Keratinocyte (primary cell): ENCODE measurements at regions not wholly inside any gene's neighbourhood (a gene's known extent, or its start where the extent isn't known, plus 50 kb on each side); places are given as distances from the start of the nearest gene placed in this dataset.

Experiments used
- EZH2 ChIP-seq: IDR thresholded peaks from one replicate; pipeline ENCODE4 v1.6.1; 2012; ENCODE audit warnings: inconsistent platforms, mild to moderate bottlenecking, low read length, moderate library complexity
- TF ChIP-seq, protein P1 (sequence below), 3 experiments: IDR thresholded peaks in 1 of 3; conservative IDR thresholded peaks in 1 of 3; optimal IDR thresholded peaks in 1 of 3; 2 replicates in 2 of 3; 3 replicates in 1 of 3; pipeline versions ENCODE3 to v1.5.1; 2011; ENCODE audit warnings: low read length in 3 of 3, mild to moderate bottlenecking in 3 of 3, moderate library complexity in 2 of 3, control low read depth in 1 of 3, inconsistent platforms in 1 of 3; ENCODE audit not compliant: insufficient read depth in 2 of 3; ENCODE audit errors: extremely low read depth in 1 of 3

DNA sequence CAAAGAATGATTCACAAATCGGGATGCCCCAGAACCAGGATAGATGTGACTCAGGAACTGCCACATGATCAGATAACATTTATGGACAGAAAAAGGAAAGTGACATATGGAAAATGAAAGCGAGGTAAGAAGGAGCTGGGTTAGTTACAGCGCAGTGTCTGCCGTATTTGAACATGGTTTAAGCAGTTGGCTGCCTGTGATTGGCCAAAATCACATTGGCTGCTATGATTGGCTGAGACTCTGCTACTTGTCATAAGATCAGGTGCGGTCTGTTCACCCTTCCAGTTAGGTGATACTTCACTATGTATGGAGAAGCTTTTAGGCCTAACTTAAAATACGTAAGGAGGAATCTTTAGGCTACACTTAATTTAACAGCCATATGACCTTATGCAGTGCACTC is 322.7 kb upstream of the HAND2 start:
- TF ChIP-seq, protein P1, sequence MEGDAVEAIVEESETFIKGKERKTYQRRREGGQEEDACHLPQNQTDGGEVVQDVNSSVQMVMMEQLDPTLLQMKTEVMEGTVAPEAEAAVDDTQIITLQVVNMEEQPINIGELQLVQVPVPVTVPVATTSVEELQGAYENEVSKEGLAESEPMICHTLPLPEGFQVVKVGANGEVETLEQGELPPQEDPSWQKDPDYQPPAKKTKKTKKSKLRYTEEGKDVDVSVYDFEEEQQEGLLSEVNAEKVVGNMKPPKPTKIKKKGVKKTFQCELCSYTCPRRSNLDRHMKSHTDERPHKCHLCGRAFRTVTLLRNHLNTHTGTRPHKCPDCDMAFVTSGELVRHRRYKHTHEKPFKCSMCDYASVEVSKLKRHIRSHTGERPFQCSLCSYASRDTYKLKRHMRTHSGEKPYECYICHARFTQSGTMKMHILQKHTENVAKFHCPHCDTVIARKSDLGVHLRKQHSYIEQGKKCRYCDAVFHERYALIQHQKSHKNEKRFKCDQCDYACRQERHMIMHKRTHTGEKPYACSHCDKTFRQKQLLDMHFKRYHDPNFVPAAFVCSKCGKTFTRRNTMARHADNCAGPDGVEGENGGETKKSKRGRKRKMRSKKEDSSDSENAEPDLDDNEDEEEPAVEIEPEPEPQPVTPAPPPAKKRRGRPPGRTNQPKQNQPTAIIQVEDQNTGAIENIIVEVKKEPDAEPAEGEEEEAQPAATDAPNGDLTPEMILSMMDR (optimal IDR thresholded peaks at IDR 0.05 in 1 of 3, IDR thresholded peaks at IDR 0.05 in 1 of 3, conservative IDR thresholded peaks at IDR 0.05 in 1 of 3; ENCODE audit: extremely low read depth in 1 of 3, insufficient read depth in 2 of 3, low read length in 3 of 3) = no peak
- TF ChIP-seq EZH2 = no peak
